LNCAP (cell line): ENCODE measurements at regions not wholly inside any gene's neighbourhood (a gene's known extent, or its start where the extent isn't known, plus 50 kb on each side); places are given as distances from the start of the nearest gene placed in this dataset.

Experiments
- TF ChIP-seq, protein P1 (sequence below): fragments of 450-650 bp; IDR thresholded peaks from 2 replicates; pipeline ENCODE4 v1.5.1; 2017; ENCODE audit warnings: mild to moderate bottlenecking

DNA sequence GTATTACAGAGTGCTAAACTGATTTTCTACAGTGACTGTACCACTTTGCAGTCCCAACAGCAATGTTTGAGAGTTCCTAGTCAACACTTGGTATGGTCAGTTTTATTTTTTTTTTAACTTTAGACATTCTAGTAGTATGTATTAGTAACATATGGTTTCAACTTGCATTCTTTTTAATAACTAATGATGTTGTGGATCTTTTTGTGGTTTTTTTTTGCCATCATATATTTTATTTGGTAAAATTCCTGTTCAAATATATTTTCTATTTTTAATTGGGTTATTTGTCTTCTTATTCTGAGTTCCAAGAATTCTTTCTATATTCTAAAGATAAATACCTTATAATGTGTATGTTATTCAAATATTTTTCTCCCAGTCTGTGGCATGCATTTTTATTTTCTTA, 189.4 kb upstream of the ECI2 start:
- TF ChIP-seq, protein P1, sequence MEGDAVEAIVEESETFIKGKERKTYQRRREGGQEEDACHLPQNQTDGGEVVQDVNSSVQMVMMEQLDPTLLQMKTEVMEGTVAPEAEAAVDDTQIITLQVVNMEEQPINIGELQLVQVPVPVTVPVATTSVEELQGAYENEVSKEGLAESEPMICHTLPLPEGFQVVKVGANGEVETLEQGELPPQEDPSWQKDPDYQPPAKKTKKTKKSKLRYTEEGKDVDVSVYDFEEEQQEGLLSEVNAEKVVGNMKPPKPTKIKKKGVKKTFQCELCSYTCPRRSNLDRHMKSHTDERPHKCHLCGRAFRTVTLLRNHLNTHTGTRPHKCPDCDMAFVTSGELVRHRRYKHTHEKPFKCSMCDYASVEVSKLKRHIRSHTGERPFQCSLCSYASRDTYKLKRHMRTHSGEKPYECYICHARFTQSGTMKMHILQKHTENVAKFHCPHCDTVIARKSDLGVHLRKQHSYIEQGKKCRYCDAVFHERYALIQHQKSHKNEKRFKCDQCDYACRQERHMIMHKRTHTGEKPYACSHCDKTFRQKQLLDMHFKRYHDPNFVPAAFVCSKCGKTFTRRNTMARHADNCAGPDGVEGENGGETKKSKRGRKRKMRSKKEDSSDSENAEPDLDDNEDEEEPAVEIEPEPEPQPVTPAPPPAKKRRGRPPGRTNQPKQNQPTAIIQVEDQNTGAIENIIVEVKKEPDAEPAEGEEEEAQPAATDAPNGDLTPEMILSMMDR: no peak

- TF ChIP-seq, protein P1: no peak
Measured at GRCh38 chr6:4323322-4323721, 187.9 kb upstream of the ECI2 start.

DNA sequence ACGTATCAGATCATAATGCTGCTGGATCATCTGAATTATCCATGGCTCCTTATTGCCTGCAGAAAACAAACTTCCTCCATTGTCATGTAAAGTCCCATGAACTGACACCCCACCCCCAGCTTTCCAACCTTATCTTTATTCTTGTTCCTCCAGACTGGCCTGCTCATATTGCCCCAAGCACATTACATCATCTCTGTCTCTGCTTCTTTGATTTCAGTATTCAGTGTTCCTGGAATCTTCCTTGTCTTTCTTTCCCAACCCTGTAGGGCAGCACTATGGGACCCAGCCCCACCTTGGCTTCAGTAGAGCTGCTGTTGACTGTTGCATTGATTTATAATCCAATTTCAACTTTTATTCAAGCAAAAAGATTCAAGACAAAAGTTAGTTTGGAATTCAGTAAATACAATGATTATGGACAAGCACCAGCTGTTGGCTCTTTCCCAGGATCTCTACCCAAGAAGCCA, 187.5 kb upstream of the ECI2 start:
- TF ChIP-seq, protein P1: no peak

DNA sequence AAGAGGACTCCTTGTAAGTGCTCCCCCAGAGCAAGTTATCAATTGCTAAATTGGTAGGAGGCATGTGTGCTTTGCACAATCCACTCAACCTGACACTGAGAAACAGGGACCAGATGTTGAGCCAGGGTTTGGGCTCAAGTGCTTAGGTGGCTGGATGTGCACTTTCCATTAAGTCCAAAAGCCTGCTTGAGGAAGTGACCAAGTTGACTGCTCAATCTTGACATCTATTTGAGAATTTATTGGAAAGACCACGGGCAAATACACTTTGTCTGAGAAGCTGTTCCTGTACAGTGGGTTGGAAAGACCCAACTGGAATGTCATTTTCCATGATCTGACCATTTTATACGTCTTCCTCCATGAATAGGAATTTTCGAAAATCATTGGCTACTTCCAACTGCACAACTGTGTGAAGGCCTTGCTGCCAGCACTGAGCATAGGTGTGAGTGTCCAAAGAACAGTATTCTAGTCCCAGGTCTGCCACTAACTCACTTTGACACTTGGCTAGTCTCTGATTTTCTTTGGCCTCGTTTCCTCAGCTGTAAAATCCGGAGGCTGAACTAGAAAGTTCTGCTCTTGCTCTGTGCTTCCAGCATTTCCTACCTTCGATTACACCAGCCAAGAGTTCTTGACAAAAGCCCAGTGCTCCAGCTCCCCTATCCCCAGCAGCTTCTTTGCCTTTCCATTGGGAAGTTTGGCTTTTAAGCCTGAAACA, 186.9 kb upstream of the ECI2 start:
- TF ChIP-seq, protein P1: no peak

DNA sequence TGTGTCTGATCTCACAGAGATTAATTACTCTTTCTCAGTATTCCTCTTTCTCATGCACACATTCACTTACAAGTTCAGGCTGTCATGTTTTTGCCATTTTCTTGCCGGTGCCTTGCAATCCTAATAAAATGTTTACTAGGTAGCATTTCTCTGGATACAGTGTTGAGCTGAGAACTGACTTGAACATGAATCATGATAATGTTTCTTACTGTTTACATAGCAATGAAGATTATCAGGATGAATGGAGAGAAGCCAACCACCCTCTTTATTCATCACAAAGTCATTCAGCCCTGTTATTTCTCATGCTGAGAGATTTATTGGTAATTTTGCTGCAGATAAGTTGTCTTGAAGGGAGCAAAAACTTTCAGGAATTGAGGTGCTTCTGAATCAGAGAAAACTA, 185.5 kb upstream of the ECI2 start:
- TF ChIP-seq, protein P1: no peak

- TF ChIP-seq, protein P1: no peak
Measured at GRCh38 chr6:4319981-4320683, 184.8 kb upstream of the ECI2 start.

- TF ChIP-seq, protein P1: no peak
Measured at GRCh38 chr6:4318321-4318720, 182.9 kb upstream of the ECI2 start.
